Common myeloid progenitor, CD34-positive (primary cell): ENCODE measurements at regions not wholly inside any gene's neighbourhood (a gene's known extent, or its start where the extent isn't known, plus 50 kb on each side); places are given as distances from the start of the nearest gene placed in this dataset.

Experiments
- CTCF ChIA-PET: fragments of 350-600 bp; sonication (Branson Sonifier 250); formaldehyde crosslinking; loops from one replicate; lab custom pipeline; 2021; ENCODE audit warnings: antibody characterized with exemption; lab: Charles Lee
- POLR2A ChIA-PET: fragments of 350-600 bp; sonication (Branson Sonifier 250); formaldehyde crosslinking; loops from one replicate; lab custom pipeline; 2021; ENCODE audit warnings: antibody characterized with exemption; lab: Charles Lee
- DNase-seq, 3 donors: peaks; one replicate each; pipeline versions ENCODE4 v3.0.0 to v3.0.0-alpha.2; 2013
- H3K27ac ChIP-seq, 2 experiments: 1 replicate in 1 of 2; 2 replicates in 1 of 2; pipeline ENCODE4 v1.7.0; 2013; ENCODE audit warnings: inconsistent platforms in 2 of 2, low read length in 2 of 2, mild to moderate bottlenecking in 2 of 2, low read depth in 1 of 2, moderate library complexity in 1 of 2; ENCODE audit not compliant: severe bottlenecking in 2 of 2, insufficient read depth in 1 of 2, poor library complexity in 1 of 2
- H3K27me3 ChIP-seq, 5 experiments: replicated peaks in 2 of 5; 1 replicate in 3 of 5; 2 replicates in 2 of 5; pipeline versions ENCODE4 v1.6.1 to v1.7.0; 2013; ENCODE audit warnings: low read length in 4 of 5, mild to moderate bottlenecking in 2 of 5, moderate library complexity in 2 of 5, inconsistent platforms in 1 of 5; ENCODE audit not compliant: insufficient read depth in 5 of 5, control insufficient read depth in 4 of 5
- H3K36me3 ChIP-seq, 4 experiments: 1 replicate in 2 of 4; 2 replicates in 2 of 4; pipeline versions ENCODE4 v1.6.1 to v1.7.0; 2013; ENCODE audit warnings: low read length in 3 of 4, control low read depth in 1 of 4, mild to moderate bottlenecking in 1 of 4; ENCODE audit not compliant: control insufficient read depth in 4 of 4, insufficient read depth in 4 of 4
- H3K4me1 ChIP-seq, 4 experiments: 1 replicate in 3 of 4; 2 replicates in 1 of 4; pipeline versions ENCODE4 v1.6.1 to v1.7.1; 2013; ENCODE audit warnings: low read length in 3 of 4, mild to moderate bottlenecking in 3 of 4, control low read depth in 1 of 4, inconsistent platforms in 1 of 4, moderate library complexity in 1 of 4; ENCODE audit not compliant: control insufficient read depth in 4 of 4, insufficient read depth in 4 of 4; ENCODE audit errors: control extremely low read depth in 1 of 4
- H3K4me3 ChIP-seq, 7 experiments: 1 replicate in 4 of 7; 2 replicates in 3 of 7; pipeline versions ENCODE4 v1.5.1 to v1.7.0; 2013; ENCODE audit warnings: mild to moderate bottlenecking in 7 of 7, low read length in 6 of 7, moderate library complexity in 6 of 7, inconsistent platforms in 2 of 7, low read depth in 2 of 7, control low read depth in 1 of 7; ENCODE audit not compliant: insufficient read depth in 4 of 7, control insufficient read depth in 1 of 7; ENCODE audit errors: extremely low read depth in 1 of 7
- H3K9me3 ChIP-seq, 5 experiments: 1 replicate in 4 of 5; 2 replicates in 1 of 5; pipeline versions ENCODE4 v1.6.1 to v1.7.1; 2013; ENCODE audit warnings: low read length in 4 of 5, mild to moderate bottlenecking in 2 of 5, inconsistent platforms in 1 of 5, low read depth in 1 of 5, moderate library complexity in 1 of 5; ENCODE audit not compliant: control insufficient read depth in 4 of 5, insufficient read depth in 2 of 5; ENCODE audit errors: control extremely low read depth in 1 of 5
- WGBS: methylation state at CpG from one replicate; pipeline ENCODE4 v1.1.5; 2013; ENCODE audit not compliant: insufficient coverage; 5-methylcytosine and 5-hydroxymethylcytosine counted together

- no peaks in the 10 kb centered on the region for H3K36me3 ChIP-seq
- DNase-seq = no peak
- POLR2A ChIA-PET = no interaction called here
- no peaks in the 10 kb centered on the region for H3K4me1 ChIP-seq
- no peaks in the 10 kb centered on the region for H3K9me3 ChIP-seq
- H3K27me3 ChIP-seq = no peaks in the 10 kb centered on the region
- H3K4me3 ChIP-seq = no peak overlapping the region
- no peak overlapping the region for H3K27ac ChIP-seq
- WGBS = 90% methylated on average over 1 of the region's 2 CpGs
- CTCF ChIA-PET = no interaction called here
Measured at GRCh38 chr2:40803900-40804299, 352.0 kb upstream of the SLC8A1 start.

DNA sequence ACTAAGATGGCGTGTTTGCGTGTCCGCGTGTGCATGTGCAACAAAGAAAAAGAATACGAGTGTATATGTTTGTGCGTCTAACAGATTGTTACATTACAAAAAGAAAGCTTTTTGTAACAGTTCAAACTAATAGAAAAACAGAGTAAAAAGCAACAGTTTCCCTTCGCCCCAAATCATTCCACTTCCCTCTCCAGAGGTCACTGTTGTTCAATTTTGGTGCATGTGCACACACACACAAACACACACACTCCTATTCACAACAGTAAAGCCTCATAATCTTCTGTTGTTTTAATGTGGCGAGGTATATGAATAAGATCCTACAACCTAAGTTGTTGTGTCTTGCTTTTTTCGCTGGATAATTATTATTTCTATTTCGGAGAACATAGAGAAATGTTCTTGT, 357.3 kb upstream of the SLC8A1 start:
- H3K4me1 ChIP-seq = peaks cover 0 to 11% (median 2%) of the 10 kb centered on the region in 4 experiments
- no peaks in the 10 kb centered on the region for H3K9me3 ChIP-seq
- WGBS = 83% methylated on average over 2 of the region's 10 CpGs
- H3K36me3 ChIP-seq = no peaks in the 10 kb centered on the region
- CTCF ChIA-PET = interaction anchor here (1.5 kb wide), 1 partner anchor 9 kb away, joined by 3 read pairs; no protein-coding TSS in a partner anchor
- H3K4me3 ChIP-seq = no peak overlapping the region
- H3K27ac ChIP-seq = no peak overlapping the region
- H3K27me3 ChIP-seq = no peaks in the 10 kb centered on the region
- POLR2A ChIA-PET = no interaction called here
- peak in 1 of 3 donors; percentile 12 for DNase-seq

DNA sequence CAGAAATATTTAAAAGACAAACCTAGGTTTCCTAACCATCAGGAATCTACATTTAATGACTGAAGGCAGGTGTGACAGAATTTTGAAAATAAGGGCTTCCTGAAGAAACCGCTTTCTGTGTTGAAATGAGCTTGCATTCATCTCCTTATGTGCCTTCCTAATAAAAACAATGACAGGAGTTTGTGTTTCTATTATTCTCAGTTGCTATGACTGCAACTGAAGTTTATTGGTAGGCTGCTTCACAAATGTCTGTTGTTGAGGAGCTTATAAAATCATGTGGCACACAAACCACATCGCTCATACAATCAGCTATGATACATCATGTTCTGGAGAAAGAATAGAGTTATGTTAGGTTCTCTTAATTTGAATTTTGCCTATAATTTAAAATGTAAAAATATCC, 362.7 kb upstream of the SLC8A1 start:
- ChIA-PET POLR2A (interaction anchor here (0.8 kb wide), 1 partner anchor 9 kb away, joined by 3 read pairs; no protein-coding TSS in a partner anchor), CTCF (interaction anchor here (0.7 to 1.1 kb wide), 3 partner anchors 10 to 56 kb away, joined by 3 read pairs; no protein-coding TSS in a partner anchor)
- WGBS = no CpG with 5 or more reads among the region's 2 CpGs
- Histone ChIP-seq H3K27me3 (no peaks in the 10 kb centered on the region), H3K4me1 (peaks cover 0 to 31% (median 10%) of the 10 kb centered on the region in 4 experiments), H3K27ac (peak overlapping the region; percentile 67 to 85), H3K36me3 (no peaks in the 10 kb centered on the region), H3K9me3 (no peaks in the 10 kb centered on the region), H3K4me3 (no peak overlapping the region)
- DNase-seq = peak; percentile 72 to 92 (median 85)

GRCh38 chr2:40820319-40820718, 368.4 kb upstream of the SLC8A1 start:
- DNase-seq = no peak
- Histone ChIP-seq H3K9me3 (peaks cover 0 to 8% (median 0%) of the 10 kb centered on the region in 5 experiments), H3K4me1 (peaks cover 3 to 23% (median 9%) of the 10 kb centered on the region in 4 experiments), H3K27ac (no peak overlapping the region), H3K4me3 (no peak overlapping the region), H3K36me3 (no peaks in the 10 kb centered on the region), H3K27me3 (no peaks in the 10 kb centered on the region)
- CTCF ChIA-PET = interaction anchor here (1.5 kb wide), 1 partner anchor 26 kb away, joined by 3 read pairs; no protein-coding TSS in a partner anchor
- POLR2A ChIA-PET = no interaction called here

- peak in 2 of 3 donors; percentile 28 to 42 for DNase-seq
- peaks cover 3 to 12% (median 5%) of the 10 kb centered on the region in 4 experiments for H3K4me1 ChIP-seq
- CTCF ChIA-PET = no interaction called here
Measured at GRCh38 chr2:40823478-40823877, 371.6 kb upstream of the SLC8A1 start.

GRCh38 chr2:40824278-40824677, 372.4 kb upstream of the SLC8A1 start:
- DNase-seq = no peak
- WGBS = 90% methylated on average over 5 of the region's 5 CpGs
- POLR2A ChIA-PET = no interaction called here
- Histone ChIP-seq H3K36me3 (no peaks in the 10 kb centered on the region), H3K9me3 (peaks cover 0 to 8% (median 0%) of the 10 kb centered on the region in 5 experiments), H3K27me3 (no peaks in the 10 kb centered on the region), H3K27ac (no peak overlapping the region), H3K4me1 (peaks cover 3 to 12% (median 5%) of the 10 kb centered on the region in 4 experiments), H3K4me3 (no peak overlapping the region)
- CTCF ChIA-PET = interaction anchor here (0.8 kb wide), 1 partner anchor 10 kb away, joined by 3 read pairs; no protein-coding TSS in a partner anchor

More at GRCh38 chr2:40823478-40823877, 371.6 kb upstream of the SLC8A1 start:
- no peaks in the 10 kb centered on the region for H3K27me3 ChIP-seq
- peak overlapping the region in 1 of 2 experiments; percentile 37 for H3K27ac ChIP-seq
- H3K9me3 ChIP-seq = peaks cover 0 to 8% (median 0%) of the 10 kb centered on the region in 5 experiments
- no peaks in the 10 kb centered on the region for H3K36me3 ChIP-seq
- 68% methylated on average over 2 of the region's 3 CpGs for WGBS
- POLR2A ChIA-PET = interaction anchor here (1.2 kb wide), 1 partner anchor 9 kb away, joined by 3 read pairs; no protein-coding TSS in a partner anchor
- H3K4me3 ChIP-seq = no peak overlapping the region

DNA sequence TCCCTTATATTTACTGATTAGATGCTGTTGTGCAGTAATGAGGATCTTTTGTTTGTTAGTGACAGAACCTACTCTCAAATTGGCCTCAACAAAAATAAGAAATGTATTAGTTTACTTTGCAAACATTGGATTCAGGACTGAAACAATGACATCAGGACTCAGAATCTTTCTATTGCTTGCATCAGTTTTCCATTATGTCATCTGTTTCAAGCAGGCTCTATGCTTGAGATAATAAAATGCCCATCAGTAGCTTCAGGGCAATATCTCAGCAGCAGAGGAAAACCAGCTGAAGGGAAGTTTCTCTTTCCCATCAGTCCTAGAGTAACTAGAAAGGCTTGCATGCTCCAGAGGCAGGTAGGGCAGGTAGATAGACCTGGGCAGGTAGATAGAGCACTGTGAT, 375.5 kb upstream of the SLC8A1 start:
- ChIA-PET POLR2A (no interaction called here), CTCF (no interaction called here)
- H3K9me3 ChIP-seq = no peaks in the 10 kb centered on the region
- H3K27me3 ChIP-seq = no peaks in the 10 kb centered on the region
- H3K4me3 ChIP-seq = no peak overlapping the region
- DNase-seq = no peak
- H3K27ac ChIP-seq = no peak overlapping the region
- H3K4me1 ChIP-seq = peaks cover 3 to 12% (median 5%) of the 10 kb centered on the region in 4 experiments
- H3K36me3 ChIP-seq = no peaks in the 10 kb centered on the region
